Loucy (cell line): ENCODE measurements at regions not wholly inside any gene's neighbourhood (a gene's known extent, or its start where the extent isn't known, plus 50 kb on each side); places are given as distances from the start of the nearest gene placed in this dataset.
A peak's percentile ranks its signal among the peaks of the same experiment; 100 is the strongest.
"Not testable (repeated sequence)": the region's sequence is repeated elsewhere in the genome, so short reads cannot be mapped to it uniquely, and the experiment has no call there.

Source experiments
- H2AFZ ChIP-seq: fragments of 200-600 bp; sonication (generic); 2 replicates; pipeline ENCODE4 v1.6.0; 2016; ENCODE audit warnings: antibody characterized with exemption, mild to moderate bottlenecking, low read length, moderate library complexity
- H3F3A ChIP-seq: fragments of 200-600 bp; 2 replicates; pipeline ENCODE4 v1.6.0; 2016; ENCODE audit warnings: antibody characterized with exemption, low read depth, mild to moderate bottlenecking
- H3K27me3 ChIP-seq: fragments of 200-600 bp; sonication (generic); 2 replicates; pipeline ENCODE4 v1.6.1; 2014; ENCODE audit warnings: low read length, mild to moderate bottlenecking; ENCODE audit not compliant: insufficient read depth, poor library complexity, severe bottlenecking
- H3K36me3 ChIP-seq: fragments of 200-600 bp; sonication (generic); 2 replicates; pipeline ENCODE4 v1.6.1; 2016; ENCODE audit warnings: low read length; ENCODE audit not compliant: insufficient read depth
- H3K4me1 ChIP-seq: fragments of 200-600 bp; sonication (generic); 2 replicates; pipeline ENCODE4 v1.5.1; 2014; ENCODE audit warnings: low read length, mild to moderate bottlenecking; ENCODE audit not compliant: insufficient read depth, poor library complexity, severe bottlenecking
- H3K4me2 ChIP-seq: fragments of 200-600 bp; sonication (generic); 2 replicates; pipeline ENCODE4 v1.6.0; 2014; ENCODE audit warnings: antibody characterized with exemption, low read length, low read depth, mild to moderate bottlenecking; ENCODE audit not compliant: poor library complexity, severe bottlenecking
- H3K4me3 ChIP-seq: fragments of 200-600 bp; sonication (generic); 2 replicates; pipeline ENCODE4 v1.5.1; 2014; ENCODE audit warnings: low read length, mild to moderate bottlenecking, mixed read lengths; ENCODE audit not compliant: poor library complexity, severe bottlenecking
- H3K79me2 ChIP-seq: fragments of 200-600 bp; sonication (generic); 2 replicates; pipeline ENCODE4 v1.6.1; 2014; ENCODE audit warnings: low read length; ENCODE audit not compliant: insufficient read depth
- H3K9ac ChIP-seq: fragments of 200-600 bp; sonication (generic); 2 replicates; pipeline ENCODE4 v1.6.0; 2014; ENCODE audit warnings: mild to moderate bottlenecking, low read depth, low read length, moderate library complexity; ENCODE audit not compliant: poor library complexity, severe bottlenecking
- H3K9me2 ChIP-seq: fragments of 200-600 bp; sonication (generic); replicated peaks from 2 replicates; pipeline ENCODE4 v1.6.1; 2016; ENCODE audit warnings: low read depth, low read length, mixed read lengths
- H3K9me3 ChIP-seq: fragments of 200-600 bp; sonication (generic); 2 replicates; pipeline ENCODE4 v1.6.1; 2014; ENCODE audit warnings: mild to moderate bottlenecking, antibody characterized with exemption, low read length, low read depth; ENCODE audit not compliant: insufficient read depth
- H4K20me1 ChIP-seq: fragments of 200-600 bp; sonication (generic); 2 replicates; pipeline ENCODE4 v1.6.0; 2014; ENCODE audit warnings: antibody characterized with exemption, low read length, mild to moderate bottlenecking; ENCODE audit not compliant: insufficient read depth, poor library complexity, severe bottlenecking
- EZH2phosphoT487 ChIP-seq: fragments of 200-600 bp; IDR thresholded peaks from 2 replicates; pipeline ENCODE4 v1.6.1; 2018; ENCODE audit warnings: antibody characterized with exemption, mild to moderate bottlenecking, moderate library complexity, borderline replicate concordance
- TF ChIP-seq, protein P1 (sequence below): fragments of 200-600 bp; sonication (generic); conservative IDR thresholded peaks from 2 replicates; pipeline ENCODE4 v1.5.1; 2014; ENCODE audit warnings: mild to moderate bottlenecking, antibody characterized with exemption, low read length

DNA sequence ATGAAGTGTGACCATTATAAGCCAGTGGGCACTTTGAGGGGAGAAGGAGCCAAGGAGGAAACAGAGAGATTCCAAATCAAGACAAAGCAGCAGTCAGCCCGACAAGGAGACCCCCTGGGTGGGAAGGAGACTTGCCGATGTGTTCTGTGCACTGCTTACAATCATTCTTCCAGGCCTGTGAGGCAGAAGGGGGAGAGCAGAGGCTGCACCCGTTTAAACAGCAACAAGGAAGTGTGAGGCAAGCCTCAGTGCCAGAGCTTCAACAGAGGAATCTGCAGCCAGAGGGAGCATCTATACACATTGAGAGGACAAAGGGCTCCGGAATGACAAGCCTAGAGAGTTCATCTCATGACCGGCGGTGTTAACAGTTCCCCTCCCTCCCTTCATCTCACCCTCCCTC lies 121.1 kb downstream of the NXPE2 start:
- H3F3A ChIP-seq, result no peaks in the 10 kb centered on the region
- no peak overlapping the region for H3K9ac ChIP-seq
- H3K4me1 ChIP-seq, result peaks cover 8% of the 10 kb centered on the region
- H3K9me2 ChIP-seq, result no peaks in the 10 kb centered on the region
- TF ChIP-seq EZH2phosphoT487, result no peak
- TF ChIP-seq, protein P1, sequence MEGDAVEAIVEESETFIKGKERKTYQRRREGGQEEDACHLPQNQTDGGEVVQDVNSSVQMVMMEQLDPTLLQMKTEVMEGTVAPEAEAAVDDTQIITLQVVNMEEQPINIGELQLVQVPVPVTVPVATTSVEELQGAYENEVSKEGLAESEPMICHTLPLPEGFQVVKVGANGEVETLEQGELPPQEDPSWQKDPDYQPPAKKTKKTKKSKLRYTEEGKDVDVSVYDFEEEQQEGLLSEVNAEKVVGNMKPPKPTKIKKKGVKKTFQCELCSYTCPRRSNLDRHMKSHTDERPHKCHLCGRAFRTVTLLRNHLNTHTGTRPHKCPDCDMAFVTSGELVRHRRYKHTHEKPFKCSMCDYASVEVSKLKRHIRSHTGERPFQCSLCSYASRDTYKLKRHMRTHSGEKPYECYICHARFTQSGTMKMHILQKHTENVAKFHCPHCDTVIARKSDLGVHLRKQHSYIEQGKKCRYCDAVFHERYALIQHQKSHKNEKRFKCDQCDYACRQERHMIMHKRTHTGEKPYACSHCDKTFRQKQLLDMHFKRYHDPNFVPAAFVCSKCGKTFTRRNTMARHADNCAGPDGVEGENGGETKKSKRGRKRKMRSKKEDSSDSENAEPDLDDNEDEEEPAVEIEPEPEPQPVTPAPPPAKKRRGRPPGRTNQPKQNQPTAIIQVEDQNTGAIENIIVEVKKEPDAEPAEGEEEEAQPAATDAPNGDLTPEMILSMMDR, result no peak
- no peak overlapping the region for H3K4me2 ChIP-seq
- H3K4me3 ChIP-seq, result no peak overlapping the region
- no peaks in the 10 kb centered on the region for H3K36me3 ChIP-seq
- H3K9me3 ChIP-seq, result no peaks in the 10 kb centered on the region
- no peaks in the 10 kb centered on the region for H4K20me1 ChIP-seq
- no peaks in the 10 kb centered on the region for H3K27me3 ChIP-seq
- peak overlapping the region; percentile 80 for H2AFZ ChIP-seq
- H3K79me2 ChIP-seq, result no peaks in the 10 kb centered on the region

DNA sequence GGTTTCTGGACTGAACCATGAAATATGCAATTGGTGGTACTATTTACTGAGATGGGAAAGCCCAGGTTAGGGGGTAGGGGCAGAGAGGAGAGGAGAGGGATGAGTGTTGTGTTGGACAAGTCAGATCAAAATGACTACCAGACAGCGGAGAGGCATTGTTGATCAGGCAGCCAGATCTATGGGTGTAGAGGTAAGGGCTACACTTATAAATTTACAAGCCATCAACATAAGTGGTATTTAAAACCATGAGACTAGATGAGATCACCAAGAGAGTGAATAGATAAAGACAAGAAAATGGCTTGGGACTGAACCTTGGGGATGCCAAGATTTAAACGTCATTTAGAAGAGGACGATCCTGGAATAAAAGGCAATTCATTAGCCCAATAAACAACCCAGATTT lies 123.4 kb downstream of the NXPE2 start:
- H3K79me2 ChIP-seq, result no peaks in the 10 kb centered on the region
- no peaks in the 10 kb centered on the region for H3F3A ChIP-seq
- H3K4me2 ChIP-seq, result no peak overlapping the region
- H3K9ac ChIP-seq, result no peak overlapping the region
- no peaks in the 10 kb centered on the region for H4K20me1 ChIP-seq
- H3K4me1 ChIP-seq, result peaks cover 8% of the 10 kb centered on the region
- H3K36me3 ChIP-seq, result no peaks in the 10 kb centered on the region
- no peak overlapping the region for H2AFZ ChIP-seq
- H3K27me3 ChIP-seq, result no peaks in the 10 kb centered on the region
- TF ChIP-seq, protein P1, result no peak
- TF ChIP-seq EZH2phosphoT487, result no peak
- no peaks in the 10 kb centered on the region for H3K9me2 ChIP-seq
- H3K9me3 ChIP-seq, result no peaks in the 10 kb centered on the region
- no peak overlapping the region for H3K4me3 ChIP-seq

DNA sequence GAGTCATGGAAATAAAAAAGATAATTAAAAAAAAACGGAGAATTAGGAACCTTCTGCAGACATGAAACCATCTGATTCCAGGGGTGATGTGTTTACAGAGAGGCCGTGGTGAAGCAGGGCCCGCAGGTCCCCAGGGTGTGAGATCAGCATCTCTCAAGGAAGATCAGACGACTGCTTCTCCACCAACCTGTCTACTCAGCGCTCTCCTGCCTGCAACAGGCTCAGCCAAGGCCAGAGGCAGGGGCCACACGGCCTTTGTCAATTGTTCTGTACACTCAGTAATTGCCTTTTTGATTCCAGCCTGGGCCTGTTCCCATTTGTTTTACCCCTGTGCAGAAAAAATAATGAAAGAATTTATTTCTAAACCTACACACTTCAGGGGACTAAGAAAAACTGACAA lies 124.6 kb downstream of the NXPE2 start:
- Histone ChIP-seq H3F3A (no peaks in the 10 kb centered on the region), H3K36me3 (no peaks in the 10 kb centered on the region), H3K9ac (no peak overlapping the region), H3K27me3 (no peaks in the 10 kb centered on the region), H3K9me2 (no peaks in the 10 kb centered on the region), H3K4me1 (peaks cover 8% of the 10 kb centered on the region), H4K20me1 (no peaks in the 10 kb centered on the region), H3K4me3 (no peak overlapping the region), H3K9me3 (no peaks in the 10 kb centered on the region), H3K79me2 (no peaks in the 10 kb centered on the region), H2AFZ (no peak overlapping the region), H3K4me2 (no peak overlapping the region)
- no peak for TF ChIP-seq EZH2phosphoT487
- TF ChIP-seq, protein P1, result no peak

DNA sequence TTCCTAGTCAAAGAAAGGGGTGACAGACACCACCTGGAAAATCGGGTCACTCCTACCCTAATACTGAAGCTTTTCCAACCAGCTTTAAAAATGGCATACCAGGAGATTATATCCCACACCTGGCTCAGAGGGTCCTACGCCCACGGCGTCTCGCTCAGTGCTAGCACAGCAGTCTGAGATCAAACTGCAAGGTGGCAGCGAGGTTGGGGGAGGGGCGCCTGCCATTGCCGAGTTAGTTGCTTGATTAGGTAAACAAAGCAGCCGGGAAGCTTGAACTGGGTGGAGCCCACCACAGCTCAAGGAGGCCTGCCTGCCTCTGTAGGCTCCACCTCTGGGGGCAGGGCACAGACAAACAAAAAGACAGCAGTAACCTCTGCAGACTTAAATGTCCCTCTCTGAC lies 127.1 kb downstream of the NXPE2 start:
- H3K9me2 ChIP-seq, H2AFZ ChIP-seq, H3K9me3 ChIP-seq, H3K27me3 ChIP-seq, H3F3A ChIP-seq, H3K79me2 ChIP-seq, H3K4me1 ChIP-seq, H3K4me3 ChIP-seq, H4K20me1 ChIP-seq, H3K36me3 ChIP-seq, H3K9ac ChIP-seq, H3K4me2 ChIP-seq: not testable (repeated sequence)
